ENCODE measurements at regions not wholly inside any gene's neighbourhood (a gene's known extent, or its start where the extent isn't known, plus 50 kb on each side); places are given as distances from the start of the nearest gene placed in this dataset.

DNA sequence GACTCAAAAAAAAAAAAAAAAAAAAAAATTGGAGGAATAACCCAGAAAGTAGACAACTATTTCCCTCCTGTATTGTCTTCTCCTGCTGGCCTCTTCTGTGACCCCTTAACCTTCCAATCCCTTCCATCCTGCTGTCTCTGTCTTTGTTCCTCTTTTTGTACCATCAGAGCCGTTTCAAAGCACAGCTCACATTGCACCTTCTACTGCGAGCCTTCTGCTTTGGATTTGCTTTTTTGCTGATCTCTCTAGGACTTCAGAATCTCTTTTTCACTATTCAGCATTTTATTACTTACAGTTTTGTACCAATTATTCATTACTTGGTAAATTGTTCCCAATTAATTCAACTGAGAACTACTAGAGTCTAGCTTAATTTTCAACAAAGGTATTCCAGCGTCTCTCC lies 284.0 kb upstream of the TBL1XR1 start:
- TF ChIP-seq, protein P1, sequence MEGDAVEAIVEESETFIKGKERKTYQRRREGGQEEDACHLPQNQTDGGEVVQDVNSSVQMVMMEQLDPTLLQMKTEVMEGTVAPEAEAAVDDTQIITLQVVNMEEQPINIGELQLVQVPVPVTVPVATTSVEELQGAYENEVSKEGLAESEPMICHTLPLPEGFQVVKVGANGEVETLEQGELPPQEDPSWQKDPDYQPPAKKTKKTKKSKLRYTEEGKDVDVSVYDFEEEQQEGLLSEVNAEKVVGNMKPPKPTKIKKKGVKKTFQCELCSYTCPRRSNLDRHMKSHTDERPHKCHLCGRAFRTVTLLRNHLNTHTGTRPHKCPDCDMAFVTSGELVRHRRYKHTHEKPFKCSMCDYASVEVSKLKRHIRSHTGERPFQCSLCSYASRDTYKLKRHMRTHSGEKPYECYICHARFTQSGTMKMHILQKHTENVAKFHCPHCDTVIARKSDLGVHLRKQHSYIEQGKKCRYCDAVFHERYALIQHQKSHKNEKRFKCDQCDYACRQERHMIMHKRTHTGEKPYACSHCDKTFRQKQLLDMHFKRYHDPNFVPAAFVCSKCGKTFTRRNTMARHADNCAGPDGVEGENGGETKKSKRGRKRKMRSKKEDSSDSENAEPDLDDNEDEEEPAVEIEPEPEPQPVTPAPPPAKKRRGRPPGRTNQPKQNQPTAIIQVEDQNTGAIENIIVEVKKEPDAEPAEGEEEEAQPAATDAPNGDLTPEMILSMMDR (IDR thresholded peaks at IDR 0.05): no peak
- no peak for TF ChIP-seq POLR2A (IDR thresholded peaks at IDR 0.05)
